SIG-M5 (cell line): ENCODE measurements at regions not wholly inside any gene's neighbourhood (a gene's known extent, or its start where the extent isn't known, plus 50 kb on each side); places are given as distances from the start of the nearest gene placed in this dataset.
"Not testable (repeated sequence)": the region's sequence is repeated elsewhere in the genome, so short reads cannot be mapped to it uniquely, and the experiment has no call there.

Source experiments
- DNase-seq: peaks from one replicate; lab custom pipeline; 2025; lab: John Stamatoyannopoulos, UW

DNA sequence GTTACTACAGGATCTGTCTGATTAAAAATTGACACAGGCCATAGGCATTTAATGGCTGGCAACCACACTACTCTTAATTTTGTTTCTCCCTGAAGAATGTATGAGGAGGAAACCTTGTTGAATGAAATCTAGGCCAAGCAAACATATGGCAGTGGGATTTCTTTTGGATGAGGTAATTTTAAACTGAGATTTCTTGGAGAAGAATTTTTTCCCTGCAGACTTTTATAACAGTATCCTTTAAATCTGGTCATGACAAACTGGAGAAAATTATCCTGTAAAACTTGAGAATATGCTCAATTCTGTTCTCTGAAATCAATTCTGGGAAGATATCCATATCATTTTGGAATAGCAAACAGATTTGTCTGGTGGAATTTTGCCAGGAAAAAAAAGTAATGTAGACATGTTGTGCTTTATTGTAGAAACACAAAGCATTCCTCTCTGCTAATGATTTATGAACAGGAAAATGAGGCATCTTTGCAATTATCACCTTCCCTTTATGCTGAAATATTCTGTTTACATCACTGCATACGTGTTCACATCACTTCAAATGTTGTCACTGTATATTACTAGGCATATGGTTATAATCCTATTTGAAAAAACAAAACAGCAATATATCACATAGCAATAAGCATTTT is 108.3 kb upstream of the ARSJ start:
- DNase-seq = no peak

DNA sequence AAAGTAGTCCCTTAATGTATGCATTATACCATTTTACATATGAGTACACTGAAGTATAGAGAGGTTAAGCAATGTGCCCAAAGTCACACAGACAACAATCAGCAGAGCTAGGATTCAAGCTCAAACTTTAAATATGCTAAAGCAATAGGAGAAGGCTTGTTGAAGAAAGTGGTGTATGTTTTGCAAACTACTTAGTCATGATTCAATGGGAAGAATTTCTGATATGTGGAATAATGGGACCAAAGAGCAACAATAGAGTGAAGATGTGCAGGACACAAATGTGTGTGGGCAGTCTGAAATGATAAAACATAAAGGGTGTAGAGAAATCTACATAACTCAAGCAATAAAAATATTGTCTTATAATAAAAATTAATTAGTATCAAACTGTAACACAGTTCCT is 109.0 kb upstream of the ARSJ start:
- no peak for DNase-seq

DNA sequence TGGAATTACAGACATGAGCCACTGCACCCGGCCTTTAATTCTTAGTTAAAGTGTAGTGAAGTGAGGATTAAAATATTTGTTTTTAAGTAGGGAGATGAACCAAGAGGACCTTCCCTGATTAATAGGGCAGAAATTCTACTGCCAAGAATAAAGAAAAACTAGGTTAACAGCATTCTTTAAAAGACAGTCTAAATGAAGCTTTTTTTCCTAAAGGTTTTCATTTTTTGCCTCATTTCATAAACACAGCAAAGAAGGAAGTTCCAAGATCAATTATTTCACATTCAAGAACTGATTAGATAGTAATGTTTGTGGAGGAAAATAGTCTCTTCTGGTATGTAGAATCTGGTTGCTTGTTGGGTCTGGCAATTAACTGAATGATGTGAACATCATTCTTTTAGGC is 112.1 kb upstream of the ARSJ start:
- DNase-seq = no peak

DNA sequence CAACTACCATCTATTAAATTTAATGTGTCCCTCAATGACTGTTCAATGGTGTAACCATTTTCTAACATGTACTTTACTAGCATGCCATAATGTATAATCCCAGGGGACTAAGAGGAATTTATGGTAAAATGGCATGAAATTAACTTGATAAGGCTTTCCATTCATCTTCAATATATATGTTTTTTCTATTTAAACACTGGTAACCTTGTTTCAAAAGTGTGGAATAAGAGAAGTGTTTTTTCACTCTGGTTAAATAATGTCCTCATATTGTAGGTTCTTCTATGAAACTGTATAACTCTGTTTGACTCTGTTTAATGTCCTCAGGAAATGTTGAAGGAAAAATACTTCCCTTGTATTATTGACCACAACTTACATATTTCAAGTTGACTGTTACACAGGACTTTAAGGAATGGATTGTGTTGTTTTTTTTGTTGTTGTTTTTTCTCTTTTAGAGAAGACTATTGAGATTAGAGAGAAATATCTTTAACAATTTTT is 113.8 kb upstream of the ARSJ start:
- no peak for DNase-seq

DNA sequence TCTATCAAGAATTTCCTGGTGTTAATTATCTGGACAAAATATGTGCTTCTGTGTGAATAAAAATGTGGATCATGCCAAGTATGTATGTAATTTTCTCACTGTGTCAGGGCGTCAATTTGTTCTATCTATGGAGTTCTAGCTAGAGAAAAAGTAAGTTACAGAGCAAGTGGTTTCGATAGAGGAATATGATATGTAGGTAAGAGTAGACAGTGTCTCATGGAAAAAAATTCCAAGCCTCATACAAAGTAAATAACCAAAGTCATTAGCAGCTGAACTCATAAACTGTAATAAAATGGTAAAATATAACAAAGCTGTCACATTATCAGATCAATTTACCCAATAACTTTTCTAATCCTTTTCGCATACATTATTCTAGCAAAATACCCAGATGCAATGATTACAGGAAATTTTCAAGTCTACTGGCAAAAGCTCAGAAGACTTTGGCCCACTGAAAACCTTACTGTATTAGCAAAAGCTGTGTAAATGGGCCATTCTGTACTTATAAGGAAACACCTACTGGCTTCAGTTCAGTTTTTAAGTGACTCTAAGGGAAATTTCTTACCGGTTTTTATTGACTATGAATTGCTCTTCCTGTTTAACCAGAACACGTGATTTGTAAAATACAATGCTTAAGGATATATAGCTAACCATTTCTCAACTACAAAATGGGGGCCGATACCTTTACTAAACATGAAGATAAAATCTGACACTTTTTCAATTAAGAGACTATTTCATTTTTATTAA is 121.0 kb upstream of the ARSJ start:
- no peak for DNase-seq

DNA sequence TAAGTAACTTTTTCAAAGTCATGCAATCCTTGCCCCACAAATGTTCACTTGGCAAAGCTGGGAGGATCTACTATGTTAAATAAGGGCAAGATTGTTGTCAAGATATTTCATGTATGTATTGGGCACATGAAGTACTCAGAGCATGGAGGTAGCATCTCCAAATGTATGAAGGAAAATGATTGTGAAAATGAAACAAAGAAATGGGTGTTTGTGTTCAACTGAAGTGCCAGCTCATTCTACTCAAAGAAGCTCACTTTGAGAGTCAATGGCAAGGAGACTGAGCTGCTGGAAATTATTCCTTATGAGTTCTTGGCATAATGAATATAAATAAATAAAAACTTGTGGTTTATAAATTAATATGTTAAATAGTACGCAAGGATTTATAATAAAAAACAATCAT is 124.5 kb upstream of the ARSJ start:
- no peak for DNase-seq

DNA sequence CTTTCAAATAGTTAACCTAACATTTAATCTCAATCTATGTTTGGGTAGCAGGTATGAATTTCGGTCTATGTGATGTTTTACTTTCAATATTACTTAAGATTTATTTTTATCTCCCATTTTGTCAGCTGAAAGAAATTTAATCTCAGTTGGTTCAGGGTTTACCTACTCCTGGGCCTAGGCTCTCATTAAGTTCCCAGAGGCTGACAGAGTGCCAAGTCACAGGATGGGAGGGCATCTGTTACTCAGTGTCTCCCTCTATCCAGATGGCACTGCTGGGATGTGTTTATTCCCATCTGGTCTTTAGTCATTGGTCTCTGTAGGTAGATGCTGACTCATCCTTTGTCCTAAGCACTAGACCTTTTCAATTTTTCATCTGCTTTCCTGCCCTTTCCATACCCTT is 129.4 kb upstream of the ARSJ start:
- no peak for DNase-seq

DNA sequence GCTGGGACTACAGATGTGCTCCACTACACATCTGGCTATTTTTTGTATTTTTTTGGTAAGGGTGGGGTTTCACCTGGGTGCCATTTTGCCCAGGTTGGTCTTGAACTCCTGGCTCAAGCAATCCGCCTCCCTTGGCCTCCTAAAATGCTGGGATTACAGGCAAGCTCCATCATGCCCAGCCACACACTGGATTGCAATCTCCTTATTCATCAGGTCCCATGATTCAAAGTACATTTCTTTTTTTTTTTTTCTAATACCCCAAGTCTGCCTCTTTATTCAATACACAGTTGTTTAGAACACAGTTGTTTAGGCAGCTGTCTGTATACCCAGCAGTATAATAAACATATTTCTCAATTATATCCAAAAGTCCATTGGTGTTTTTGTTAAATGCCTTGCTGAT is 130.3 kb upstream of the ARSJ start:
- no peak for DNase-seq

DNA sequence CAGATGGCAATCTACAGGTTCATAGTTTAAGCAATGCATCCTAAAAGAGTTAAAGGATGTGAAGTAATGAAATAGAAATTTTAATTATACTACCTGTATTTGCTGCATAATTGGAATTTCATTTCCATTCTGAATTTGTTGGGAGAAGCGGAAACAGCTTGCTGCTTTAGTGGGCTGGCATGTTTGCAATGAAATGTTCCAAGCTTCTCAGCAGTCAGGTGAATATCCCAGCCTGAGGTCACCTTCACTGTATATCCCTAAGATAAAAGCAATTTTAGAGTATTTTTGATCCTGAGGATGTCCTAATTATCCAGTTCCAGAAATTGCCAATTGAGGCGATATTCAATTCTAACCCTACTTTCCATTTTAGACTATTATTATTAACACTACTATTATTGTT is 136.1 kb upstream of the ARSJ start:
- no peak for DNase-seq

DNA sequence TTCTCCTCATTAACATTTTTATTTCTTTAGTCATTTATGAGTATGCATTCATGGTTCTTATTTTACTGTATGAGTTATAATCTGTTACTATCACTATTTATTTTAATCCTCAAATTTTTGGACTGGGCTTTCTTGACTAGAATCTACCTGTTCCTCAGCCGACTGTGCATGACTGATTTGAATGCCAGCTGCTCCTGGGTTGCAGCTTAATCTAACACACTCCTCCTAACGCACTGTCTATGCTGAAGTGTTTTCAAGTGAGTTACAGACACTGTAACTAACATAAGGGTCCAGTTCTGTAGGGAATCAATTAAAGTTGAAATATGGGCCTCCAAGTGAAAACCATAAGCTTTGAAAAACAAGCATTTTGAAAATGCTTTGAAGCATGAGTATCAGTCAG is 137.4 kb upstream of the ARSJ start:
- DNase-seq = no peak

DNA sequence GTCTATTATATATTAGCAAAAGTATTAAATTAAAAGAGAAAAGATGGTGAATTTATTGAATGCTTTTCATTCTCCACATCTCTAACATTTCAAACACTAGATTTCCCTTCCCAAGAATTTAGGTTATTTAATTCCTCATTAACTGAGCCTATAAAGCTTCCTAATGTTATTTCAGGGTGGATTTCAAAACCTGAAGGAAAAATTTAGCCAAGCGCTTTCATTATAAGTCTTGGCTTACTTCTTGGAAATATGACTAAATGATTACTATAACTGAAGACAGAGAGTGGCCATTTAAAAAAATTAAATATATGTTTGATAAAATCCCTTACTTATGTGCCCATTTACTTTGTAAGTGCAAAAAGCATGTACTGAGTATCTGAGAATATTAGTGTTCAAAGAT is 141.8 kb upstream of the ARSJ start:
- DNase-seq = no peak

DNA sequence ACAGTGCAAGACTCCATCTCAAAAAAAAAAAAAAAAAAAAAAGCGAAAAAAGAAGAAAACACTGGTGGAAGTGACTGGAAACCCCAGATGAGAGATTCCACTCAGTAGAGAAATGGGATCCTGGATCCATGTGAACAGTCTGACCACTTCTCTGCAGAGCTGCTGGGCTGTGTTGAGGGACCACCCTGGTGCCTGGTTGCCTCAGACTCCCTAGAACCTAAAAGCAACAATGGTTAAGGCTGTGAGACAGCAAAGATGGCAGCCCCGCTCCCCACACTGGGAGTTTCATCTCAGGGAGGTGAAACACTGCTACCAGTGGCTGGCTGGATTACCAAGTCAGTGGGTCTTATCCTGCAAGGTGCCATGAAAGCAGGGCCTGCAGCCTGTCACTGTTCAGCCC is 152.8 kb upstream of the ARSJ start:
- no peak for DNase-seq

DNA sequence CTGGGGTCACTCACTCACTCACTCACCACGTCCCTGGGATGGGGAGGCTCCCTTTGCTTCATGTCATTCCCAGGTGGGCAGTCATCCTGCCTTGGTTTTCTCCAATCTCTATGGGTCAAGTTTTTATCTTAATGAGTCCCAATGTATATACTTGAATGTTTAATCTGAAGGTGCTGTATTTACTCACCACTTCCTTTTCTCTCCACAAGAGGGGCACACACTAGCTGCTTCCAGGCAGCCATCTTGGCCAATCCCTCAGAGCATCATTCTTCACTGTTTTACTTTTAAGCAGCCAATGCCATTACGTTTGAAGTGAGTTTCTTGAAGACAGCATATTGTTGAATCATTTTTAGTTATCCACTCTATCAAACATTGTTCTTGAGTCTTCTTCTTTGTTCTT is 153.4 kb upstream of the ARSJ start:
- DNase-seq = no peak

DNA sequence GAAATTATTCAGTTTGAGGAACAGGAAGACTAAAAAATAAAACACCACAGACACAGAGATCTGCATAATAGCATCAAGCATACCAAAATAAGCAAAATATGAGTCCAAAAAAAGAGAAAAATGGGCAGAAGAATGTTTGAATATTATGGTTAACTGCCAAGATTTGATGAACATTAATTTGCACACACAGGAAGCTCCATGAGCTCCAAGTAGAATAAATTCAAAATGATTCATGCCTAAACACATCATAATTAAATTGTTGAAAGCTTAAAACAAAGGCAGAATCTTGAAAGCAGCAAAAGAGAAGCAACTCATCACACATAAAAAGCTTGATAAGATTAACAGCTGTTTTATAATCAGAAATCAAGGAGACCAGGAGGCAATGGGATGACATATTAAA is 156.6 kb upstream of the ARSJ start:
- no peak for DNase-seq

DNA sequence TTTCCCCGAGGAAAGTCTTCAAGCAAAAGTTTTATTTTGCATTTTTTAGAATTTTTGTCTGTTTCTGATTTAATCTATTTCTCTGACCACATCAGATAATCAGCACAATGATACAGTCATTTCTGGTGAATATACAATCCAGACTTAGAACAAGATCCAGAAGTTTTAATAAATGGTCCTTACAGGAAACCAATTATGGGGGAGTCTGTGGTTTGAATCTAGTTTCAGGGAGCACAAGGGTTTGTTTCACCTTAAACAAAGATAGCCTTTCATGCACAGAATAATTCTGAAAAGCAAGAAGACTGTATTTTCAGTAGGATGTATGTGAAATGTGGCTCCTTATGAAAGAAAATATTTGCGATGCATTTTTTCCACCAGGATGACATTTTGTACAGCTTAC is 158.5 kb upstream of the ARSJ start:
- DNase-seq = no peak

DNA sequence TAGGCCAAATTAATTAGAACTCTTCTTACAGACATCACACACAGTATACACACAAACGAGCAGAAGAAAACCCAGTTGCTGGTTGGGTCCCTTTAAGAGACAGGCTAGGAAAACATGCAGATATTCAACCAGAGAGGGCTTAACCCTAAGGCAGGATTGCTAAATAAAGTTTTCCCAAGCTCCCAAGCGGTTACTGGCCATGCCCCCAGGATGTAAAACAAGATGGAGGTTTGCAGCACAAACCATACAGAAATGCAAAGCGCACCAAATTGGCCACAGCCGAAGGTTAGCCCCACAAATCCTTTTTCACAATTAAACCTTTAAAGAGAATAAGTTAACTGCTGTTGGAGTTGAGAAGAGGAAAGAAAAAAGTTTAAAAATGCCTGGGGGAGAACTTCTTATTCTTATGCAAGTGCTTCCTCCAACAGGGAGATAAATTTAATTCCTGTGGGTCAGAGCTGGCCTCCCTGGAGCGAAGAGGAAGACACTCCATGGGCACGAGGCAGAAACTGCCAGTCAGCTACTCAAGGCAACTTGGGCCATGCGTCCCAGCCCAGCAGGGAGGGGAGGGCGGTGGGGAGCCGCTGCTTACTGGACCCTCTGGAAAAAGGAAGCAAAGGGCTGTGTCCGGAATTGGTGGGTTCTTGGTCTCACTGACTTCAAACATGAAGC is 167.6 kb upstream of the ARSJ start:
- peak; percentile 41 for DNase-seq

DNA sequence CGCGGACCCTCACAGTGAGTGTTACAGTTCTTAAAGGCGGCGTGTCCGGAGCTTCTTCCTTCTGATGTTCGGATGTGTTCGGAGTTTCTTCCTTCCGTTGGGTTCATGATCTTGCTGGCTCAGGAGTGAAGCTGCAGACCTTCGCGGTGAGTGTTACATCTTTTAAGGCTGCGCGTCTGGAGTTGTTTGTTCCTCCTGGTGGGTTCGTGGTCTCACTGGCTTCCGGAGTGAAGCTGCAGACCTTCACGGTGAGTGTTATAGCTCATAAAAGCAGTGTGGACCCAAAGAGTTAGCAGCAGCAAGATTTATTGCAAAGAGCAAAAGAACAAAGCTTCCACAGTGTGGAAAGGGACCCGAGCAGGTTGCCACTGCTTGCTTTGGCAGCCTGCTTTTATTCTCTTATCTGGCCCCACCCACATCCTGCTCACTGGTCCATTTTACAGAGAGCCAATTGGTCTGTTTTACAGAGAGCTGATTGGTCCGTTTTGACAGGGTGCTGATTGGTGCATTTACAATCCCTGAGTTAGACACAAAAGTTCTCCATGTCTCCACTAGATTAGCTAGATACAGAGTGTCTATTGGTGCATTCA is 168.3 kb upstream of the ARSJ start:
- not testable (repeated sequence) for DNase-seq

DNA sequence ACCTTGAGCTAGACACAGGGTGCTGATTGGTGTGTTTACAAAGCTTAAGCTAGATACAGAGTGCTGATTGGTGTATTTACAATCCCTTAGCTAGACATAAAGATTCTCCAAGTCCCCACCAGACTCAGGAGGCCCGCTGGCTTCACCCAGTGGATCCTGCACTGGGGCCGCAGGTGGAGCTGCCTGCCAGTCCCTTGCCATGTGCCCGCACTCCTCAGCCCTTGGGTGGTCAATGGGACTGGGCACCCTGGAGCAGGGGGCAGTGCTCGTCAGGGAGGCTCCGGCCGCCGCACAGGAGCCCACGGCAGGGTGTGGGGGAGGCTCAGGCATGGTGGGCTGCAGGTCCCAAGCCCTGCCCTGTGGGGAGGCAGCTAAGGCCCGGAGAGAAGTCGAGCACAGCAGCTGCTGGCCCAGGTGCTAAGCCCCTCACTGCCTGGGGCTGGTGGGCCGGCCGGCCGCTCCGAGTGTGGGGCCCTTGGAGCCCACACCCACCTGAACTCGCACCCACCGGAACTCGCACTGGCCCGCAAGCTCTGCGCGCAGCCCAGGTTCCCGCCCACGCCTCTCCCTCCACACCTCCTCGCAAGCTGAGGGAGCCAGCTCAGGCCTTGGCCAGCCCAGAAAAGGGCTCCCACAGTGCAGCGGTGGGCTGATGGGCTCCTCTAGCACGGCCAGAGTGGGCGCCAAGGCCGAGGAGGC is 169.1 kb upstream of the ARSJ start:
- not testable (repeated sequence) for DNase-seq

DNA sequence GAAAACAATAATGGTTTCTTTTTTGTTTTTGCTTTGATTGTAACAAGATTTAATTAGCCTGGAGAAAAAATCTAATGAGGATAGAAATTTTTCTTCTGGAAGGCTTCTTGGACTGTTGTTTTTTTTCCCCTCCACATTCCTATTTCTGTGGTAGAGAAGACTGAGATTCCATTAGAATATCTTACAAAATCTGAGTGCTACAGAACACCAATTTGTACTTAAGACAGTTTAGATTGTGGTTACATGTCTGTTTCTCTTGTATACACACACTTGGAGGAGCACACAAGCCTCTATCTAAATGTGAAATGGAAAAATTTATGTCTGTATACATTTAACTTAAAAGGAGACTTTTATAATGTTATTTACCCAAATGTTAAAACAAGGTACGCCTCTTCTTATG is 176.9 kb upstream of the ARSJ start:
- DNase-seq = no peak

DNA sequence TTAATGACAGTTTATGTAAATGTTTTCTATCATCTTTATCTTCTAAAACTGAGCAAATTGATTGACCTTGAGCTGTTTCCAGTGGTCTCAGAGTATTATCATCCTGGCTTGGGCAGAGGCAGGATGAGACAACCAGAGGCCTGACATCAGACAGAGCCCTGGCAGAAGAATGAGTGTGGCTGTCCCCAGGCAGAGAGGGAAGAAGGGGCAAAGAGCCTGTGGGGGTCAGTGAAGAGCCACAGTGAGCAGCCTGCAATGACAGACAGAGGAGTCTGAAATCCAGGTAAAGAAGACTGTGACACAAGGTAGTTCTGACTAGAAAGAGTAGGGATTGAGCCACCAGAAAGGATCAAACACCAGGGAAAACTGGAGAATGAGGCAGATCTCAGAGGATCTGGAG is 182.4 kb upstream of the ARSJ start:
- no peak for DNase-seq

DNA sequence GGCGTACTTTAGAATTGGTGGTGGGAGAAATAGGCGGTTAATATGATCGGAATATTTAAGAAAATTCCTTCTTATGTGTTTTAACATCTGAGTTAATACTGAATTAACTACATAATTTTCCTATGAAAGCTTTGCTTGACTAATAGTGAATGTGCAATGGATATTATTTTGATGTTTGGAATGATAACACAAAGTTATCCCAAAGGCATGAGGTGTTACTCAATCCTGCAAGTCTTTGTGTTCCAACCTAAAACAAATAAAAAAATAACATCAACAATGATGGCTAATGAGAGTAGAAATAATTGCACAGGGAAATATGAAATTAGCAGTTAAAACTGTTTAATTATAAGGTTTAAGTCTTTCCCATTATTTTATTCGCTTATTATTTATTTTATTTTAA is 183.6 kb upstream of the ARSJ start:
- no peak for DNase-seq

DNA sequence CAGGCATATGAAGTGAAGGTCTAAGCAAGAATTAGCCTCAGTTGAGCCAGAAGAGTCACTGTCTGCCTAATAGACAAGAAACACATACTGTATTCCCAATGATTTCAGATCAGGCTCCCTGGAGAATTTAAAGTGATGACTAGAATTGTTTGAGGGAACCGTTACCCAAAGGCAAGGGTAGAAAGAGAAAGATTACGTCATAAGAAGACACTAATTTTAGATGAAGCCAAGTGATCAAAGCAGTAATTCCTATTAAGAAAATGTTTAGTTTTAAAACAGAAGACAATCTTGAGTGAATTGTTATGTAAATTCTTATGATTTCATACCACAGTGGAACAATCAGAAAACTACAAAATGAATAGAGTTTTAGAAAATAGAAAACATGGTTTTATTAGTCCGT is 194.5 kb upstream of the ARSJ start:
- DNase-seq = no peak
